ENCODE measurements at regions not wholly inside any gene's neighbourhood (a gene's known extent, or its start where the extent isn't known, plus 50 kb on each side); places are given as distances from the start of the nearest gene placed in this dataset.
"Not testable (repeated sequence)": the region's sequence is repeated elsewhere in the genome, so short reads cannot be mapped to it uniquely, and the experiment has no call there.

DNA sequence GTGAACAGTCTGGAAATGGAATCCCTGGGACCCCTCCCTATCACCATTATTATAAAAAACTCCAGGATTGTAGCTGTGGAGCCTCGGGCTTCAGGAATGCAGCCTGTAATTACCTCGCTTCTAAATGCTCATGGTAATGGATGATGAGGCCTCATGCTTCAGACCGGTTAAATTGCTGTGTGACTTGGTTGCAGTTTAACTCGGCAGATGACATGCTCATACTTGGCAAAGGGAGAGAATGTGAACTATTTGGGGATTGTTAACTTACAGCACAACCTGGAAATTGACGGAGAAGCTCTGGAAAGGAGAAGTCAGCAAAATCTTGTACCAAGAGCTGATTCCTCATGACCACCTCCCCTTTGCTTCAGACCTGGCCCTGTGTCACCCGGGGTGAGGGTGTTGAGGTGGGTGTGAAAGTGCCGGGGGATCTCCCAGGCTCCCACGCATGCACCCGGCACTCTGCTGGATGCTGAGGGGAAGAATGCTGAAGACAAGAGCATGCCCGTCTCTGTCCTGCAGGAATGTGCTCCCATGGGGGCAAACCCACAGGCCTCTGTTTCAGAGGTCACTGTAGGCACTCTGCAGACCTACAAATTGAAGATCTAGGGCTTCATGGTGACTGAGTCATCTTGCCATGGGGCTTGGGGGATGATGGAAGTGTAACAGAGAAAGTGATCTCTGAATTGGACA, 364.8 kb downstream of the RPS6KC1 start:
- DNase-seq (ENCODE audit: low read depth in 2 of 3, low spot score in 2 of 3) = no peak

DNA sequence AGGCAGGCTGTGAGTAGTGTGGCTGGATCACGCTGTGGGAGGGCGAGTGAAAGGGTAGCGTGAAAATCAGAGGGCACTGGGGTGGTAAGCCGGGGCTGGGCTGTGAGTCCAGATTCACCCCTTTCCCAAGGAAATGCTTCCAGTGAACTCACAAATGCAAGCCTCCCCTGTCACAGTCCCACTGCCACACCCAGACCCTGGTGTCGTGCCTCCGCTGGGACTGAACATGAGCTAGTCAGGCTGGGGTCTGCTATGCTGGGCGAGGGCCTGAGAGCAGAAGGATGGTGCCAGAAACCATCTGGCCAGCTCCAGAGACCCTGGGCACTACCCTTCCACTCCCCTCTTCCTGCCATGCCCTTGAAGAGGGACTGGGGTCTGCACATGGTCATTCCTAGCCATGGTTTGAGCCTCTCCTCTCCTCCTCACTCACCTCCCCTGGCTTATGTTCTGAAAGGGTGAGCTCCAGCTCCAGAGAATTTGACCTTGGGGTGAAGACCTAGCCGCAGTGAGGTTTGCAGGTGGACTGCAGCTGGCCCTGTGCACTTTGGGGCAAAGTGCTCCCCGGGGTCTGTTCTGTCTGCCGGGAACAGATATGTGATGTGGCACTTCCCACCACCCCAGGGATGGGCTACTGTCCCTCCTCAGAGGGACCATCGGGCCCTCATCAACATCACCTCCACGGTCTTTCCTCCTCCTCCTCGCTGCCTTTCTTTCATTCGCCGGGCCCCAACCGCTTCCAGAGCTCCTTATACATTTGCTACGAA, 365.6 kb downstream of the RPS6KC1 start:
- no peak for DNase-seq (ENCODE audit: low read depth in 2 of 3, low spot score in 2 of 3)

DNA sequence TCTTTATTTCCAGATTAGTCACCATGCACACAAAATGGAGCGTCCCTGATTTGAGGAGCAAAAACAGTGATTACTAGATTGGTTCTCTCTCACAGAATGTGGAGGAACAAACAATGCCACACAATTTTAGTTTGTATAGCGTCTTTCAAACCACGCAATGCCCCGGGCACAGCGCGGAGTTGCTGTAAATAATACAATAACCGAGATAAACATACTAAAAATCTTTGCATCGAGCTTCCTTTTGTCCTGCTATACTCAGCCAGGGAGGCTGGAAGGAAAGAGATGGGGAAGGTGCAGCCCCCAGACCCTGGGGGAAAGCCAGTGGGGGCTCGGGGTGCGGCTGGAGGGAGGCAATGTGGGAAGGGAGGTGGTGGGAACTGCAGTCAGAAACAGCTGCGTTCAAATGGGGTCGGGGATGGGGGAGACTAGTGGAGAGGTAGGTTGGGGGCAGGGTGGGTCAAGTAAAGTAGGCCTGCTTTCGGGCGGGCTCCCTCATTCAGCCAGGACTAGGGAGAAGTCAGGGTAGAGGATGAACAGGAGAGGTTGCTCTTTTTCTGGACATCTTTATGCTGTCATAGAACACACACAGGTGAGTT, 366.3 kb downstream of the RPS6KC1 start:
- no peak for DNase-seq (ENCODE audit: low read depth in 2 of 3, low spot score in 2 of 3)

DNA sequence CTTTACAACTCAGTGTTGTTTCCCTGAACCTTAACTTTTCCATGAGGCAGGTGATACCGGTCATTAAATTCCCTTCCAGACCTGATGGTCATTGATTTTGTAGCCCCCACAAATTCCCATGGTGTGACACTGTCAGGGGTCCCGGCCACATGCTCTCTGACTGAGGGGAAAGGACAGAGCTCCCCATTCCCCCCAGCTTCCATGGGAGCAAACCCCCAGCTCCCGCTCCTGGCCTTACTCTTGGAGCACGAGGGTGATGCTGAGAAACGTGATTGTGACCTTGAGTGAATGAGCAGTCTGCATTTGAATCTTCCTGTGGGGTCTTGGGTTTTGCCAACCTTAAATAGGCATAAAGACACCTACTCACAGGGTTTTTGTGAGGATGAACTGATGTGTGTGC, 366.8 kb downstream of the RPS6KC1 start:
- no peak for DNase-seq (ENCODE audit: low read depth in 2 of 3, low spot score in 2 of 3)

DNA sequence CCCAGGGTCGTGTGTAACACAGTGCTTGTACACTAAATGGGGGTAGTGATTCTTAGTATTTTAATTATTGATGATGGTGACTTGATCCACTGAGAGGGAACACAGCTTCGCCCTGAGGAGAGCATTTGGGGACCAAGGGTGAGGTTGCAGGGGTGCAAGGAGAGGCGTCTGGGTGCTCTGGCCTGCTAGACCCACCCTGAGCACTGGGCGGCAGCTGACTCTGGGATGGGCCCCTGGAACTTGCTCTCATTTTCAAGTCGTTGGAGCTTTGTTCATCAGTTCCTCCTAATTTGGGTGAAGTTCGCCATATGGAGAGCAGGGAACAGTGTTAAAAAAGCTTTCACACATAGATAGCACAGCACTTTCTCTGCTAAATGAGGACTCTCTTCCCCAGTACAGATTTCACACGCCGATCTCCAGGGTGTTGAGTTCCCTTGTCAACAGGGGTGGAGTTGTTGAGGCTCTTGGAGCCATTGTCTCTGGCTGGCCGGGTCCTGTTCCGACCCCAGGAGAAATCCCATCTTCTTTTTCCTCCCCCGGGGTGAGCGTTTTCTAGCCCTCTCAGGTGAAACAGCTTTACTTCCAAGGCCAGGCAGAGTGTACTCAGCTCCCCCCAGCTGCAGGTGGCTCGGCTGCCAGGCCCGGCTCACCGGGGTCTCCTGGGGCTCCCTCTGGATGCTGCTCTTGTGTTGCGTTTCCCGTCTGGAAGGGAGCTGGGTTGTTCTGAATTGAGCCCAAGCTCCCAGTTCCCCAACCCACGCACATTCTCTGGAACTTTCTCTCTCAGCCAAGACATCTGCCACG, 367.4 kb downstream of the RPS6KC1 start:
- DNase-seq (ENCODE audit: low read depth in 2 of 3, low spot score in 2 of 3) = no peak

DNA sequence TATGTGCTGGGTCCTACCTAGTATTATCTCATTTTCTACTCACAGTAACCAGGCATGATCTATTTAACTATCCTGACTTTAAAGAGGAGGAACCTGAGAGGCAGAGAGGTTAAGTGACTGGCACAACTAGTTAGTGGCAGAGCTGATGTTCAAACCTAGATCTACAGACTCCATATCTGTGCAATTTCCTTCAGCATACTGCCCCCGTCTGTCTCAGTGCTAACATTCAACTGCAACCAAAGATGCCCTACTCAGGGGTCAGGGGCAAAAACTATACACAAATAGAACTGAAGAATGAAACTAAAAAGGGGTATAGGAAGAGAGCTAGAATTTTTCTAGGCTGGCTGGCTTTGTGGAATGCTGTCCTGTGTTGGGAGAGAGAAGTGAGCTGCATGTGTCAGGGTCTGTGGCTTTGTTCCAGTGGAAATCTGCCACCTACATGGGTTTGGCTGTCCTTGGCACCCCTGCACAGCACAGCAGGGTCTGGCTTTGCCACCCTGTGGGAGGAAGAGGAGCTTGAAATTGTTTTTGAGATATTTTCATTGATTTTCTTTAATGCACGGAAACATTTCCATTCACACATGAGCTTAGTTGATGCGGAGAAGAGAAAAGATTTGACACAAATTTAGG, 368.5 kb downstream of the RPS6KC1 start:
- DNase-seq (ENCODE audit: low read depth in 2 of 3, low spot score in 2 of 3) = no peak

DNA sequence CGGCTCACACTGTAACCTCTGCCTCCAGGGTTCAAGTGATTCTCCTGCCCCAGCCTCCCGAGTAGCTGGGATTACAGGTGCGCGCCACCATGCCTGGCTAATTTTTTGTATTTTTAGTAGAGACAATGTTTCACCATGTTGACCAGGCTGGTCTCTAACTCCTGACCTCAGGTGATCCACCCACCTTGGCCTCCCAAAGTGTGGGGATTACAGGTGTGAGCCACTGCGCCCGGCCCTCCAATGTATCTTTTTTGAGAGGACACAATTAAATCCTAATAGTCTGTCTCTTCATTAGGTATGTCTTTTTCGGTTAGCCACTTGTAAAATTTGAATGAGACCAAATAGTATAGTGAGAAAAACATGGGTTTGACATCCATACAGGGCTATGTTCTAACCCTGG, 370.1 kb downstream of the RPS6KC1 start:
- not testable (repeated sequence) for DNase-seq (ENCODE audit: low read depth in 2 of 3, low spot score in 2 of 3)

DNA sequence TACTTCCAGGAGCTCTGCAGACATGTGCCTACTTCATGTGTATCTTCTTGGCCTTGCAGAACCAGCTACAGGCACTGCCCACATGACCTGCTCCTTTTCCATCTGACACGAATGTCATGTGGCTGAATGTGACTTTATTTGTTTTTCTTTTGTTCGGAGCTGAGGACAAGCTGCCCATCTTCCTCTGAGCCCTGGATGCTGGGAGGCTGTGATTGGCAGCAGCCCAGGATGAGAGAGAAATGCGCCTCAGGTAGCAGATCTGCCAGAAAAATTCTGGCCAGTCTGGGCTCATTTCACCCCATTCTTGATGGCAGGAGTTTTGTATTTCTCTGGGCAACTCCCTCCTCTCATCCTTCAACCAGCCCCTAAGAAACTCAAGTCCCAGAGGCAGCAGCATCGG, 372.0 kb downstream of the RPS6KC1 start:
- no peak for DNase-seq (ENCODE audit: low read depth in 2 of 3, low spot score in 2 of 3)

DNA sequence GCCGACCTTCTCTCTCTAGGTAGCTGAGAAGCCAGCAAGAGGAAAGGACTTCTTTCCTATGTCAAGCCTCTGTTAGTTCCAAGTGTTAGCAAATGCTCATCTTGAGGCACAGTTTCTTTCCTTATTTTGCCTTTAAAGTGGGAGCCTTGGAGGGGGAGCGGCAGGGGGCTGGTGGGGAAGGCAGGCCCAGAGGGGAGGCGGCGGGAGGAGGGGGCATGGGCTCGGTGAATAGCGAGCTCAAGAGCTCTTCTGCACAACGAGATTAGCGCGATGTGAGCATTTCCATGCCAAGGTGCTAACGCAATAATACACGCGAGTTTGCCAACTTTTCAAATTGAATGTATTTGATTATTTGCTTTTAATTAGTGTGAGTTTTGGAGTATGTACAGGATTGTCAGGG, 372.6 kb downstream of the RPS6KC1 start:
- DNase-seq (ENCODE audit: low read depth in 2 of 3, low spot score in 2 of 3) = no peak

DNA sequence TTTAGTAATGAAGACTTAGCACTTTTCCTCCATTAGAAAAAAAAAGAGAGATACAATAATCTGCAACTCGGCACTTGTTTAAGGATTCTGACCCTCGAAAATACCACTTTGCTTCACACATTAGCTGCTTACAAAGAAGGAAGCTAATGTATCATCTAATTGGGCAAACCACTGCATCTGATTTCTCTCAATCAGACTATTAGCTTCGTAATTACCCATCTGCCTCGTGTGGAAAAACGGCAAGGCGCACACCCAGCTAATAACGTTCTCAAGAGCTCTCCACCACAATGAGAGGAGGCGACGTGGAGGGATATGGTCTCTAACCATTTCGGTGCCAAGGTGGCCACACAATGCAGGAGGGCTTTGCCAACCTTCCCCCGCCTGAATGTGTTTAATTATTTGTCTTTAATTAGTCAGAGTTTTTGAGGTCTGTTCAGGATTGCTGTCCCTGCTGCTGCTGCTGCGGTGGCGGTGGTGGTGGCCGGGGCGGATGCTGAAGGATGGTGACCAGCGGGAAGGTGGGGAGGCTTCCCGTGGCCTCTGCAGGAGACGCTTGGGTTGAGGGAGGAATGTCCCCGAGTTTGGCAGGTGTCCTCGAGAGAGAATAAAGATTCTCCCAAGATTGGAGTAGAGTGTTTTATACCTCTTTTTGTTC, 374.5 kb downstream of the RPS6KC1 start:
- DNase-seq (ENCODE audit: low read depth in 2 of 3, low spot score in 2 of 3) = no peak

DNA sequence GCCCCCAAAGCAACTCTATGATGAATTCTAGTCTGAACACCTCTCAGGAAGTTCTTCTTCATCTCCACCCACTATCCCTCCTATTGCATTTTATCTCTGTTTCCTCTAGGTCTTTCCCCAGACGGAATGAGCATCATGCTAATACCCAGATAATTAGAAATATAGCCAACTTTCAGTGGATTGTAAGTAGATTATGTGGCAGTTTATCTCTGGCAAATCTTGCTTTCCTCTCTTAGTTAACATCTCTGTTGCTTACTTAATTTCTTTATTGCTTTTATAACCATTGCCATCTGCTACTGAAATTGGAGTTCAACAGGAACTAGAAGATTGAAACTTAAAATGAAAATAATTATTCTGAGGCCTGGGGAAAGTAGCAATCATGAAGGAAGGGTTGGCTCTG, 378.6 kb downstream of the RPS6KC1 start:
- no peak for DNase-seq (ENCODE audit: low read depth in 2 of 3, low spot score in 2 of 3)

DNA sequence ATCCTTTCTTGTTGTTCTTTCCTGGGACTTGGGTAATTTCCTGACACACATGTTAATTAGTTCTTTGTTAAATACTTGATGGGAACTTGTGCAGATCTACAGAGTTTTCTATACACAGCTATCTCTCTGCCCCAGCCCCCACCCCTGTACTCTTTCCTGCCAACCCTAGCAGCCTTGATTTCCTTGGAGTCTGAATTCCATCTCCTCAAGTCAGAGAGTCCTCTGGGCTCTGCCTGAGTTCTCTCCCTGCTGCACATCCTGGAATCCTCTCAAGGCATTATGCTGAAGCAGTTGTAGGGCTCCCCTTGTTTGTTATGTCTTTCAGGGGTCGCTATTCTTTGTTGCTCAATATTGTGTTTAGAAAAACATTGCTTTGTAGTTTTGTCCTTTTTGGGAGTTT, 384.7 kb downstream of the RPS6KC1 start:
- DNase-seq (ENCODE audit: low read depth in 2 of 3, low spot score in 2 of 3) = no peak

DNA sequence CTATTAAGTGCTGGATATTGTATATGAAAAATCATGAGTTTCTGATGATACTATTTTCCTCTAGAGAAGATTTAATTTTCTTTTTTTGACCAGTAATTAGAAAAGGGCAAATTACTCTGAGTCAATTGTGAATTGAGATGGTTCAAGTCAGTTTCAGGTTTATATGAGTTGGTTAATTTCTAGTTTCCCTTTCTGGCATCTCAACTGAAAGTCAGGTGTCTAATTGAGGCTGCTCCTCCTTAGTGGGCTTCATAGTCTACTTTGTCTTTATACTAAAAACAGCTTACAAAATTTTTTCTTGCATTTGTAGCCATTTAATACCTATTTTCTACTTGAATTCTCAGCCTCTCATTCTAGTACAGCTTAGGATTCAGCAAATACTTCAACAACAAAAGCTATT, 387.3 kb downstream of the RPS6KC1 start:
- DNase-seq (ENCODE audit: low read depth in 2 of 3, low spot score in 2 of 3) = no peak

DNA sequence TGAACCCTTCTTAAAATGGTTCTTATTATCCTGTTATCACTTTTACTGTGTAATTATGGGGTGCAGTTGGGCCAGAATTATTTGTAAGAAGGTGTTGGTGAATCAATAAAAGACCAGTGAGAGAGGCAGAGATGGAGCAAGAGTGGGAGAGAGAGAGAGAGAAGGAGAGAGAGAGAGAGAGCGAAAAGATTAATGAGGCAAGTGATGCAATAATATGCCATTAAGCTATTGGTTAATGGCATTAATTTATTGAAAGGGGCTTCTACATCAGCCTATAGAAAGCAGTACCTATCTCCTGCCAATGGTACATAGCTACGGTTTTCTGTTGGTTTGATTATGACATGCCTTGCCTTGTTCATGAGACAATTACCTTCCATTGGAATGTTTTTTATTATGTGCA, 388.7 kb downstream of the RPS6KC1 start:
- no peak for DNase-seq (ENCODE audit: low read depth in 2 of 3, low spot score in 2 of 3)

DNA sequence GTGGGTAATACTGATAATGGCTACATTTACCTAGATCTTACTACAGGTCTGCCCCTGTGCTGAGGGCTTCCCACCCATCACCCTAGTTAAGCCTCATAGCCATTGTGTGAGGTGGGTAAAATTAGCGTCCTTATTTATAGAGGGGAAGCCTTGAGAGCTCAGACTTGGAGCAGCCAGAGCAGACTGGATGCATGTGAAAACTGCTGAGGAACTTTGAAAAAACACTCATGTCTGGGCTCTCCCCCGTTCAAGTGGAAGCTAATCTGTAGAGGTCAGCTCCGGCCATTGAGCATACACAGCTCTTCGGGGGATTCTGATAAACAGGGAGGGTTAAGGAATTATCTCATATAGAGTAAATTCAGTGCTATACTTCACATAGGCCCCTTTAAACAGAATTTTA, 389.7 kb downstream of the RPS6KC1 start:
- DNase-seq (ENCODE audit: low read depth in 2 of 3, low spot score in 2 of 3) = no peak

DNA sequence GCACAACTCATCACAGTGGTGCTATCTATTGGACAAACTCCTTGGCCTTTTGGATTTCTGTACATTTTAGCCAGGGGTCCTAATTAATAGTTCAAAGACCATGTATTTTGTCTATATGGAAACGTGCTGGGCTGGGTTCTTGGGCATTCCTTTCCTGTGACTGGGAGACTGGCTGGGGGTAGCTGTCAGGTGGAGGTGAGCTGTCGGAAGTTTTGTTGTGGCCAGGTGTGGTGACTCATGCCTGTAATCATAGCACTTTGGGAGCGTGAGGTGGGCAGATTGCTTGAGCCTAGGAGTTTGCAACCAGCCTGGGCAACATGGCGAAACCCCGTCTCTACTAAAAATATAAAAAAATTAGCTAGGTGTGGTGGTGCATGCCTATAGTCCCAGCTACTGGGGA, 392.4 kb downstream of the RPS6KC1 start:
- no peak for DNase-seq (ENCODE audit: low read depth in 2 of 3, low spot score in 2 of 3)

DNA sequence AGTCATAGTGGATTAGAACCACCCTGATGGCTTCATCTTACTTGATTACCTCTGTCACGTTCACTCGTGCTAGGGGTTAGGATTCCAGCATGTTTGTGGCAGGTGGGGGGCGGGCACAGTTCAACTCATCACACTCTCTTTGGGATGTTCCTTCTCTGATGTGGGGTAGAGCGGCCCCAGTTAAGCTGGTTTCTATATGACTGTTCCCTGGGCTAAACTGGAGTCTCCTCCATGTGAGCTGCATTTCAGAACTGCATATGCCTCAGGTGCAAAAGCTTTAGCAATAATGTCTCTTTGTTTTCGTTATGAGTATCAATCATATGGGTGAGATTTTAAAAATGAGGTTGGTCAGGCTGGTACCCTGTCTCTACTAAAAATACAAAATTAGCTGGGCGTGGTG, 393.2 kb downstream of the RPS6KC1 start:
- no peak for DNase-seq (ENCODE audit: low read depth in 2 of 3, low spot score in 2 of 3)

DNA sequence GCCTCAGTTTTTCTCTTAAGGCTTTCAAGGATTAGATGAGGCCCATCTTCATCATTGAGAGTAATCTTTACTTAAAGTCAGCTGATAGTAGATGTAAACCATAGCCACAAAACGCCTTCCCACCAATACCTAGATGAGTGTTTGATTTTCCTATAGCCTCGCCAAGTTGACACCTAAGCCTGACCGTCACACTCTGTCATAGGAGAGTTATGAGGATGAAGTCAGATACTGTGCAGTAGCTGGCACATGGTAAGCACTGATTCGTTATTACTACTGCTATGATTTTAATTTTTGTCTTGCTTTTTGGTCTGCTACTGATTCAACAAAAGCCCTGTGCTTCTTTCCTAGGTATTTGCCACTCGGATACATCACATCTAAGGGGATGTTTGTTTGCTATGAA, 395.5 kb downstream of the RPS6KC1 start:
- no peak for DNase-seq (ENCODE audit: low read depth in 2 of 3, low spot score in 2 of 3)

DNA sequence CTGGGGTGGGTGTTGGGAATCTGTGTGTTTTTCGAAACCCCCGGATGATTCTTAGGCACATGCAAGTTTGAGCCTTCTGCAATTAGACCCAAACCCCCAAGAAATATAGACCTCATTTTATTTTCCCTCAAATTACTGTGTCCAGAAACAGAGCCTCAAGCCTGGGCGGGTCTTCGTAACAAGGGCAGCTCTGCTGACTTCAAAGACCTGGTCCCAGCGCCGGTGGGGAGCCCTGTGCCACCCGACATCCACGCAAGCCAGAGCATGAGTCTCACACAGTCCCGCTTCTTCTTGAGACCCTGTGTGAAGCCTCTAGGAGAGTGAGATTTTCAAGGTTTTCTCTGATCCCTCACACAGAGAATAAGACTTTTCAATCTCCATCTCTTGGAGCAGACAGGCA, 397.3 kb downstream of the RPS6KC1 start:
- no peak for DNase-seq (ENCODE audit: low read depth in 2 of 3, low spot score in 2 of 3)

DNA sequence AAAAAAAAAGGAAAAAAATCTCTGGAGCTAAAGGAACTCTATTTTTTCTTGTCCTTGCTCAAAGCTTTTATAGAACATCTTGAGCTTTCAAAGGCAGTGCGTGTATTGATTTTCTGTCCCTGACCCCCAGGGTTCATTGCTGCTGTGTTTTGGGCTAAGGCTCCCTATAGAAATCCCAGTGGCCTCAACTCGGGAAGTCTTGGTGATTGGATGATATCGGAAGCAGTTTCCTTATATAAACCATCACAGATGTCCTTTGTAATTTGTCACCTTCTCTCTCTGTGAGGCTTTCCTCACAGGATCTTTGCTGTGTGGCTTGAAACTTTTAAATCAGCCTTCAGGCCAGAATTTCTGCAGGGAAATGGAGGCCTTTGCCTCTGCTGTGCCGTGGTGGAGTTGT, 397.7 kb downstream of the RPS6KC1 start:
- no peak for DNase-seq (ENCODE audit: low read depth in 2 of 3, low spot score in 2 of 3)
